ENCODE measurements at regions not wholly inside any gene's neighbourhood (a gene's known extent, or its start where the extent isn't known, plus 50 kb on each side); places are given as distances from the start of the nearest gene placed in this dataset.
"Not testable (repeated sequence)": the region's sequence is repeated elsewhere in the genome, so short reads cannot be mapped to it uniquely, and the experiment has no call there.

DNA sequence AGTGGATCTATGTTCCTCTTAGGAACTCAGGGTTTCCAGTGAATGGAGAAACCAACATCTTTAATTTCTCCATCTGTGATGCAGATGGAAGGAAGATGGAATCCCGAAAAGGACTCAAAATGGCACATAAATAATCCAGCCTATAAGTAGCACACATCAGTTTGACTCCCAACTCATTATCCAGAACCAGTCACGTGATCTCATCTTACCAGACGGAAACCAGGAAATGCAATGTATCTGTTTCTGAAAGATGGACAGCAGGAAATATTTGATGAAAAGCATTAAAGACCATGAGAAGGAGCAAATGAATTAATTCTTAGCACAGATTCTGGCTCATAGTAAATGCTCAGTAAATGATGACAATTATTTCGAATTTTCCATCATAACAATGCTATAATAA lies 443.1 kb upstream of the FMR1 start:
- no peak for DNase-seq

DNA sequence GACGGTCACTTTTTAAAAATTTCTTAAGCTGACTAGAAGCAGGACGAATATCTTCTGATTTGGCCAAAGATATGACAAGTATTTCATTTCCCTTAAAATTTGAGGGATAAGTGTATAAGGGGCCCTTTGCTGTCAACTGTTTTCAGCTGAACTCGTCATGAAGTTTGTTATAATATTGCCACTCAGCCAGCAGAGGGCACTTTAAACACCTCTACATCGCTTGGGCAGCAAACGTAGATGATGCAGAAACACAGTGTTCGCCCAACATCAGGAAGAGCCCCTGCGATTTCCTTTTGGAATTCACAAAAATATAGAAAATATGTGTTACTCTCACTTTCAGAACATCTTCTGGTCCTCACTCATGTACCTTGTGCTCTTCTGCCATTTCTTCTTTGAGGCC lies 435.7 kb upstream of the FMR1 start:
- peak; percentile 9 for DNase-seq

DNA sequence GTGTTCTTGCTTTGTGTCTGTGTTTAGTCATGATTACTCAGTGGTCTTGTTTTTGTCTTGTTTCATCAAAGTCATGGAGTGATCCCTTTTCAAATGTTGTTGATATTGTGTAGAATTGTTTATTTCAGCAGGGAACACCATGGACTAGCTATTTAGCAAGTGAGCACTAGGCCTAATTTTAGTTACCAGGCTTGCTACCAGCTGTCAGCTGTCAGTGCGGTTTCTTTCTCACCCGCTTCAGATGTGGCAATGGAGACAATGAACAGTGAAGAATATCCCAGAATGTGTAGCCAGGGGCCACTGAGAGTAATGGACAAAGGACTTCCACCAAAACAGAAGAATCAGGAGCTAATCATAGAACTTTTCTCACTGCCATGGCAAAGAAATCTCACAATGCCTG lies 432.8 kb upstream of the FMR1 start:
- no peak for DNase-seq

DNA sequence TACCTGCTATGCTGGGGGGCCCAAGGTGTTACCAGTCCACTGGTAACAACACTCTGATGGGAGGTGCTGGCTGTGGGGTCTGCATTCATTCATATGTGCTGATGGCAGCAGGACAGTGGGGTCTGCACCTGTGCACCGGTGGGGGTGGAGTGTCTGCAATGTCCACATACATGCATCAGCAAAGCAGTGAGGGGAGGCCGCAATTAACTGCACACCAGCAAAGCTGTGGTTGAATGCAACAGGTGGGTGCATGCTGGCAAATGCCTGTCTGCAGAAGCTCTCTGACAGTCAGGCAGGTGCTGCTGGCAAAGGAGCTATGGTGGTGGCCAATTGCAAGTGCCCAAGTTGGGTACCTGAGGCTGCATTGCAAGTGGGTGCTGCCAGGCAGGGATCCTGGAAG lies 426.5 kb upstream of the FMR1 start:
- DNase-seq = no peak

DNA sequence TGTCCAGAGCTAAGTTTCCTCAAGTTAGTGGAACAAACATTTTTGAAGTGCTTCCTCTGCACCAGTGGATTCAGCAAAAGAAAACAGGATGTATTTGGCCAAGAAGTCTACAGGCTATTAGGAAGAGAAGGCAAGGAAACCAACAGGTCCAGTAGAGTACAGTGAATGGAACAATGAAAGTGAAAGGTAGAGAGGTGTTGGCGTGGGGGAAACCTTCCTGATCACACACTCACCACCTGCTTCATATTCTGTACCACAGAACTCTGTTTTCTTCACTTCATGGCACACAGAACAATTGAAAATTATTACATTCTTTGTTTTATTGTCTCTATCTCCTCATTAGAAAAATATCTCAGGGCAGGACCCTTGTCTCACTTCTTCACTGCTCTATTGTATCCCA lies 417.4 kb upstream of the FMR1 start:
- no peak for DNase-seq

DNA sequence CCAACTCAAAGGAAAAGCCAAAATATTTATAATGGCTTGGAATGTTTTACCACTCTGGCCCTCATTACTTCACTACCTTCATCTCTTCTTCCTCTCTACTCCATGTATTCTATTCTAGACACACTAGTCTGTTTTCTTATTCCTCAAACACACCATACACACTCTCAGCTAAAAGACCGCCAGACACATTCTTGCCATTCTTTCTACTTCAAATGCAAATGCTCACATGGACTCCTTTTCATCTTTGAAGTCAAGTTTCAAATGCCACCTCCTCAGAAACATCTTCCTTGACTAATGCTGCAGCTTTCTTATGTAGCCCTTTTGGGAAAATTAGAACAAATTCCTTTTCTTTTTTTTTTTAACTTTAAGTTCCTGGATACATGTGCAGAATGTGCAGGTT lies 412.9 kb upstream of the FMR1 start:
- DNase-seq = no peak

DNA sequence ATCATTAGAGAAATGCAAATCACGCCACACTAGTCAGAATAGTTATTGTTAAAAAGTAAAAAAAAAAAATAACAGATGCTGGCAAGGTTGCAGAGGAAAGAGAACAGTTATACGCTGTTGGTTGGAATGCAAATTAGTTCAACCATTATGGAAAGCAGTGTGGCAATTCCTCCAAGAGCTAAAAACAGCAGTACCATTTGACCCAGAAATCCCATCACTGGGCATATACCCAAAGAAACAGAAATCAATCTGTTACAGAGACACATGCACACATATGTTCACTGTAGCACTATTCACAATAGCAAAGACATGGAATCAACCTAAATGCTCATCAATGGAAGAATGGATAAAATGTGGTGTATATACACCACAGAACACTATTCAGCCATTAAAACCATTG lies 388.7 kb upstream of the FMR1 start:
- no peak for DNase-seq

DNA sequence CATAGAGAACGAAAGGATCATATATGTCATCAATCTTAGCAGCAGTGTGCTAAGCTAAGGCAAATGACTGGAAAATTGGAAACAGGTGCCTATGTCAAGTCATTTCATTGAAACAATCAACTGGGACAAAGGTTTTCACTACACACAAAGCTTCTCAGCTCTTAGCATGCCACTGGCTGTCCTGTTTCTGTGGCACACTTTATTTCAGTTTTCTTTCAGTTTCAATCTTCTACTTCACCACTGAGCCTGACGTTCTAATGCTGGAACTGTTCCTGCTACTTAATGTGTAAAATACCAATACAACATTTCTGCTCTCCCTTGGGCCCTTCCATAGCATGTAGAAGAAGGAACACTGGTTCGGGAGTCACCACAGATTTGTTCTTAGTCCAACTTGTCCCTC lies 378.3 kb upstream of the FMR1 start:
- no peak for DNase-seq

DNA sequence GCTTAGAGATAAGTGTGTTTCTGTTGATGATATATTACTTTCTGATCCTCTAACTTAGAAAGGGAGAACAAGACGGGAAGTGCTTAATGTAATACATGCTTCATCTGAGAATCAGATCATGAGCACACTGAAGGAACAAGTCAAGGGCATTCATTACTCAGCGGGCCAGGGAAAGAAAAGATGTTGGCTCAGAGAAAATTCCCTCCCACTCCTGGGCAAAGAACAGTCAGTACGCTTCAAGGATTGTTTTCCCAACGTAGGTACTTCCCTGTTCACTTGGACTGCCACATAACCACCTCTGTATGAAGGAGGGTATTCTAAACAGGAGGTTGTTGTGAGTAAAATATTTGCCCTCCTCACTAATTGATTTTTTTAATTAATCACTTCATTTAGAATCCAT lies 374.5 kb upstream of the FMR1 start:
- DNase-seq = no peak

DNA sequence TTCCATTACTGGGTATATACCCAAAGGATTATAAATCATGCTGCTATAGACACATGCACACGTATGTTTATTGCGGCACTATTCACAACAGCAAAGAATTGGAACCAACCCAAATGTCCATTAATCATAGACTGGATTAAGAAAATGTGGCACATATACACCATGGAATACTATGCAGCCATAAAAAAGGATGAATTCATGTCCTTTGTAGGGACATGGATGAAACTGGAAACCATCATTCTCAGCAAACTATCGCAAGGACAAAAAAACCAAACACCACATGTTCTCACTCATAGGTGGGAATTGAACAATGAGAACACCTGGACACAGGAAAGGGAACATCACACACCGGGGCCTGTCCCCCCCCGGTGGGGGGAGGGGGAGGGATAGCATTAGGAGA lies 363.7 kb upstream of the FMR1 start:
- not testable (repeated sequence) for DNase-seq

DNA sequence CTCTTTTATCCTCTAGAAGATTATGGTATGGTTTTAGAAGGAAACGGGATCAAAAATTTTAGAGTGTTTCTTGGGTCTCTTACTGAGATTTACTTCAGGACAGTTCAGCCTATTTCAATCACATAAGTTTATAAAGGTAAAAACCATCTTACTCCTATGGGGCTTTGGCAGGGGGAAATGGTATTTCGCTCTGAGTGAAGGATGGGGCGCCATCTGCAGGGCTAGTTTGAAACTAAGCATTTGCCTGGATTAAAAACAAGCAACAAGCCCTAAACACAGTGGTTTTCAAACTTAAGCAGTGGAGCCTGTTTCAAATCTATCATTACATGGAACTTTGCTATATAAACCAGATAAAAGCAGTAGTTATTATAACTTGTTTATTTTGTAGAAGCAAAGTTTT lies 361.5 kb upstream of the FMR1 start:
- no peak for DNase-seq

DNA sequence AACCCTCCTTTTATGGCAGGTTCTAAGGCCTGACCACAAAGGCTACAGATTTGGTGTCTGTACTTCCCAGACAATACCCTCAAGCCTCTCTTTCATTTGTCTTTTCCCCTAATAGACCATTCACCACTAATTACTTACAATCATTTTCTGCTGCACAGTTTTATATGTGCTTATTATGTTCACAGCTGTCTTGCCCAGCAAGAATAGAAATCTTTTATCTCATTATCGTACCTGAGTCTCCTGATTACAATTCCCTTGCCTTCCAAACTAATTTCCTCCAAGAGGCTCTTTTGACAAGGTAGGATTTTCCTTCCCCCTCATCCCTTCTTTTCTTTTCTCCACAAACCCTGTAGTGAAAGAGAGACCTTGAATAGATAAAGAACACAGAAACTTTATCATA lies 352.5 kb upstream of the FMR1 start:
- DNase-seq = no peak

DNA sequence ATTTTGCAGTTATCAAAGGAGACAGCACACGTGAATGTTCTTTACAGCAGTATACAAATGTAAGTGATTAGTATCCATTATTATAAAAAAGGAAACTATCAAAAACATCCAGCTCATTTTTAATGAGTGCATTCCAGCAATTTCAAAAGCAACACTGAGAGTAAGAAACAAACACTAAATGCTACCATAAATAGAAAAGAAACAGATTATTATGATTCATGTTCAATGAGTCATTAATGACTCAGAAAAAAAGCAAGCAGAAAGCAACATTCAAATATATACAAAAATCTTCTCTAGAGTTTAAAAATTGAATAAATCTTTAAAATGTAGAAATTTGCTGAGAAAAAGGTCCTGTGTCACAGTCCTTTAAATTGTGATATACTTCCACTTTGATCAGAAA lies 346.5 kb upstream of the FMR1 start:
- no peak for DNase-seq

DNA sequence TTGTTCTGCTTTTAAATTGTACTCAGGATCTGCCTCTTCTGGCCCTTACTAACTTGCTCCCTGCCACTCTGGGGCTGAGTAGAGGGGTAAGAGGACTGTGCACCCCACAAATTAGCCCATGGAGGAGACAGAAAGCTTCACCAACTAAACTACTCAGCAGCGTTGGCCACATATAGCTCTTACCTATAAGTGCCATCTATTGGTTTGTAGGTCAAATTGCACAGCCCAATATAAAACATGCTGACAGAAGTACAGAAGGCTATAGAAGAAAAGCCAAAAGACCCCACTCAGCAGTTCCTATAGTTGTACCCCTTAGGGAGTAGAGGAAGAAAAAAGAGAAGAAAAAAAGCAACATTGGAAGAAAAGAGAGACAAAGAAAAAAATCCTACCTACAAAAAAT lies 341.2 kb upstream of the FMR1 start:
- DNase-seq = no peak

DNA sequence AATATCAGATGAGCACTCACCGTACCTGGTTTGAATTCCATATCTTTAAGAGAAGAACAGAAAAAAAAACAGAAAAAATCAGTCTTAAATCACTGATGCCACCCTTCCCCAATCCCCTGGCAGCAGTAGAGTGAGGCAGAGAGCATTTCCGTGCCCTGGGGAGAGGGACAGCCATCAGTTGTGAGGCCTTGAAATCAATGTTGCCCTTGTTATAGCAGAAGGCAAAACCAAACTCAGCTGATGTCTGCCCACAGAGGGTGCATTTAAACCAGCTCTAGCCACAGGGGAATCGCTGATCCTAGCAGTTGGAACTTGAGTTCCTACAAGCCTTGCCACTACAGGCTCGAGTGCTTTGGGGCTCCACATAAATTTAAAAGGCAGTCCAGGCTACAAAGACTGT lies 338.5 kb upstream of the FMR1 start:
- DNase-seq = no peak

DNA sequence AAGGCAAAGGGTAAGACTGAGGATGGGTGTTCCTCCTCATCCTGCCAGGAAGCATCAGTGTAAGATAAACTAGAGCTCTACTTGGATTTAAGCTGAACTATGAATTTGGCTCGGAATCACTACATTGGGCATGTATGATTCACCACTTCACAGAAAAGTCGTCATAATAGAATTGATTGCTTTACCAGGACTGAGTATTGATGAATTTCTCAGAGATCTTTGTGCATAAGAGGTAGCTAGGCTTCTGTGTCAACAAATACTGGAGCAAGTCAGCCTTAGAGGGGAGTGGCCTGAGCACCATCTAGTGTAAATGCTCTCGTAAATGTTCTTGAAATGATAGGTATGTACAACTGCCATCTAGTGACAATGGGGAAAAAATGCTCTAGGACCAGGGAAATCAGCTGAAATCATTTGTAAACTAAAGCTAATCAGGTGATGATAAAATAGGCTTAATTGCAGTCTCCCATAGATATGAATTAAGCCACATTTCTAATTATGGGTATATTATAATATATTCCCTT lies 309.5 kb upstream of the FMR1 start:
- DNase-seq = no peak

DNA sequence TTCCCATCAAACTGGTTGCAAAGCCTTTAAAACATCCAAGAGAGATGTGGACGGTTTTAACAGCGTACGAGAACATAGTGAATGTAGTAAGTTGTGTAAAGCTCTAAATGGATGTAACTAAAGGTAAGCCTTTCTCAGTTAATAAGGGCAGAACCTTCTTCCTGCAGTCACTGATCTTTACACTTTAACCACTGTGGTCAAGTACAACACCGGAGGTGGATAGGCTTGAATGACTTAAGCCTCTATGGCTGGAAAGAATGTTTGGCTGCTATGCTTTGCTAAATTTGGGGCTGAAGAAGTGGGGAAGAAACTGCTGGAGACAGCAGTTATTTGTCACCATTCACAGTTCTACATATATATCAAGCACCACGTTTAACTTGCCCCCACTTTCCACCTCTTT lies 285.1 kb upstream of the FMR1 start:
- DNase-seq = no peak

DNA sequence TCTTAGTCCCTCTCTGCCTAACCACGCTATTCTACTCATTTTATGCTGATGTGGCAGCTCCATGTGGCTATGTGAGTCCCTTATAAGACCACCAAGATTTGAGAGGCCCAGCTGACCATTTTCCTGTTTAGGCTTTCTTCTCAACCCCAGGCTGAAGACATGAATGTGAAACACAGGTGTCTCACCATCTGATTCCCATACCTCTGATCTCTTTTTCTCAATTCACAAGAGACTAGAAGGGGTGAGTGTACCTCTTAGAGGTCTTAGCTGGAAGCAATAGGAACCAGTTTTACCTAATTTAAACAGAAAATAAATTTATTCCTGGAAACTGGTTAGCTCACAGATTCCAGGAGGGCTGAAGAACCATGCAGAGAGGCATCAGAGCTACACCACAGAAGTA lies 276.5 kb upstream of the FMR1 start:
- DNase-seq = no peak

DNA sequence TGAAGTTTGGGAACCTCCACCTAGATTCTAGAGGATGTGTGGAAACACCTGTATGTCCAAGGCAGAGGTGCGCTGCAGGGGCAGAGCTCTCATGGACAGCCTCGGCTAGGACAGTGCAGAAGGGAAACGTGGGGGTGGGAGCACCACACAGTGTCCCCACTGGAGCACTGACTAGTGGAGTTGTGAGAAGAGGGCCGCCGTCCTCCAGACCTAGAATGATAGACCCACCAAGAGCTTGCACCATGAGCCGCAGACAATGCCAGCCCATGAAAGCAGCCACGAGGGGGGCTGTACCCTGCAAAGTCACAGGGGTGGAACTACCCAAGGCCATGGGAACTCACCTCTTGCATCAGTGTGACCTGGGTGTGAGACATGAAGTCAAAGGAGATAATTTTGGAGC lies 274.5 kb upstream of the FMR1 start:
- no peak for DNase-seq

DNA sequence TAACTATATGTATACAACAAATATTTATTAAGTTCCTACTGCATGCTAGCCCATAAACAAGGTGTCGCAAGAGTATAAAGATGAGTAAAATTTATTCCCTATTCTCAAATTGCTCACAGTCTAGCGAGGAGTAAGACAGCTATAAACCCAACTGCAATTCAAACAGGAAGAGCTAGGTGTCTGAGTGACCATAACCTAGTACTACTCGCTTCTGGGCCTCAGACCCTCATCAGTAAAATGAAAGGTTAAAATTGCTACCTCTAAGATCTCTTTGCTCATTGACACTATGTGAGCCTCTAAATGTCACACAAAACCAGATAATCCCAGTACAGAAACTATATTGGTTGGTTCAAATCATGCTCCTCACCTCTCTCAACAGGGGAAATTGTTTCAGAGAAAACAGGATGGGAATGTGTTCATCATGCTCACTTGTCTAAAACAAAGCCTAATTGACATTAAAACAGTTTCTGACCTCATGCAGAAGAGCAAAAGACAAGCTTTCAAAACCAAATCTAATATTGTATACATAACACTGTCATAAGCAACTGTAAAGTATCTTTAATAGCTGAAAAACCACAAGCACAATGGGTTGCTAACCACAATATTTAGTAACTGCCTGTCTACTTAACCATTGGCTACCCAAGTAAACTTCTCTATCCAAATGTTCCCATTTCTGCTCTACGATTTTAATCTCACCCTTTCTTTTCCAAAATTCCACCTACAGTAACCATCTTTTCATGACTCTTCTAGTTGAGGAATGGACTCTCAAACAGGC lies 264.6 kb upstream of the FMR1 start:
- no peak for DNase-seq

DNA sequence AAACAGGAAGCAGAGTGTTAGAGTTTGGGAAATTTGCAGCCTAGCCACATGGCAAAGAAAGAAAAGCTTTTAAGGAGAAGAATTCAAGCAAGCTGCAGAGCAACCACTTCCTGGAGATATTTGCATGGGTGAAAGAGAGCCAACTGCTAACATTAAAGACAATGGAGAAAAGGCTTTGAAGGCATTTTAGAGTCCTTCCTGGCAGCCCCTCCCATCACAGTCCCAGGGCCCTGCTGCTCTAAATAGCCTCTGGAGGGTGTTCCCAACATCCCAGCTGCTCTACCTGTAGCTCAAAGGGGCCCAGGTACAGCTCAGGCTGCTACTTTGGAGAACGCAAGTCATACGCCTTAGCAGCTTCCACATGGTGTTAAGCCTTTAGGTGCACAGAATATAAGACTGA lies 235.9 kb upstream of the FMR1 start:
- no peak for DNase-seq

DNA sequence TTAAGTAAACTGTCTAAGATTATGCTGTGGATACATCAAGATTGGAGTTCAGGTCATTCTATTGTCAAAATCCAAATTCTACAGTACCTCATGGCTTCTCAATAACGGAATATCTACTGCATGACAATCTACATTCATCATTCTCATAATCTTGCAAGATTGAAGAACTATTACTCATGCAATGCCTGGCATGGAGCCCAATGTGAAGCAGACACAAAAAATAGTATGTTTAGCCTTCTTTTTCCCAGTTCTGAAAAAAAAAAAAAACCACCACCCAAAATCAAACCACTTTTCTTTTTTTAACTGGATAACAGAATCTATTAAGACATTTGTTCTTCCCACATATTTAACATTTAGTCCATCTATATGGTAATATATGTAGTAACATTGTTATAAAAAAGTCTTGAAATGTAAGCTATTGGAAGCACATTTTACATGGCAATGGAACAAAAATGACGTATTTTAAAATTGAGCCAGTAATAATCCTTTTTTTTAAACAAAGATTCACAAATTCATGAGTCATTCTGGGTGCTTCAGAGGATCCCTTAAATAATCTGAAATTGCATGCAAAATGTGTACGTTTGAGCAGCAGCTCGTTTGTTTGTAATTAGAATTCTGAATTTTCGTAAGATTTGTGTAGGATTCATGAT lies 232.2 kb upstream of the FMR1 start:
- peak; percentile 14 for DNase-seq

DNA sequence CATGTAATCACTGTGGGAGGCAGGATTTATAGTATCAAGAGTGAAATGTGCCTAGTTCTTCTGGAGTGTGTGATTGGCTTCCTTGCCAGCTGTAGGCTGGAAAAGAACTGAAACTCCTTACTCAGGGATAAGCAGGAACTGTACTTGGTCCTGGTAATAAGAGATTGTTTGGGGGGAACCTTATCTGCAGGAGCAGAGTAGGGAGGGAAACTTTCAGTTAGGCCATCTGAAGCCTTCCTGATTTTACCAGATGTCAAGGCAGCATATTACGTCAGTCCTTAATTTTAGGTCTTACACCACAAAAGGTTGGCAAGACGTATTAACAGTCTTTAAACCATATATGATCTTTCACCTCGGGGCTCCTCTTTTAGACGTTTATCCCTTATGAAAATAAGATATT lies 231.5 kb upstream of the FMR1 start:
- DNase-seq = peak; percentile 70

DNA sequence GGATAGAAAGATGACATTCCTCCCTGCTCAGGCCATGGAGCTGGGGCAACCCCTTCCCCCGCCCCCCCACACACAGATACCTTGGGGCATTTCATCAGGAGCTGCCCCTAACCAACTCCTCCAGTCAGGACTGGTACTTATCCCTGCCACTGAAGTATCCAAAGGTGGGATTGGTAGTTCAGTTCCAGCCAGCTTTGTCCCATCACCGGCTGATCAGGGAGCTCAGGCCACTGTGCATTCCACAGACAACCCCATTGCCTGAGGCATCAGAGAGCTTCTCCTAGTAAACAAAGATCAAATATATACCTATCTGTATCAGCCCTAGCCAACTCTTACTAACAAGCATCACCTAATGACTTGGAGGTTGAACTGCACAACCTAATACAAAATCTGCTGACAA lies 218.2 kb upstream of the FMR1 start:
- no peak for DNase-seq

DNA sequence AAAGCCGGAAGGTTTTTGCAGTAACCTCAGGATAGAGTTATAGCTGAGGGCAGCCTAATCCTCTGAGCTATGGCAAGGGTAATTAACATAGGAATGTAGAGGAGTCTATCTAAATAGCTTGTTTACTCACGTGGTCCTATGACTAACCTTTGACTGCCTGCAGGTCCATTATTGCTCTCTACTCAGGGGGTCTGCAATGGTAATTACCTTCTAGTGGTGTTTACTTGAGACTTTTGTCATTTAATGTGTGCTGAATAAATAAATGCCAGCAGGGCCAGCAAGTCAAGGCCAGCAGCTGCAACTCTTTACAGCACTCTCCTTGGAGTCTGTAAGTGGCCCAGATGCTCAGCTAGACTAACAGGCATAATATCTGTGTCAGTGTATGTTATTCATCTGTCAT lies 212.7 kb upstream of the FMR1 start:
- DNase-seq = no peak
